PC-3 (cell line): ENCODE measurements at regions not wholly inside any gene's neighbourhood (a gene's known extent, or its start where the extent isn't known, plus 50 kb on each side); places are given as distances from the start of the nearest gene placed in this dataset.

ENCODE experiments used
- ATAC-seq: fragments of 200-7000 bp; cut with Tn5 transposase; 2 replicates; pipeline ENCODE4 v1.9.1; 2020; ENCODE audit warnings: mild to moderate bottlenecking, moderate library complexity
- BruUV-seq: library from RNA; stranded (reverse); fragments of 400-500 nt; replicated peaks from 2 replicates; lab custom pipeline; 2021; lab: Mats Ljungman, UMichigan
- CTCF ChIA-PET: fragments of 300-600 bp; sonication (Branson Sonifier 250); formaldehyde crosslinking; loops from one replicate; lab custom pipeline; 2022; ENCODE audit warnings: antibody characterized with exemption; lab: Charles Lee
- POLR2A ChIA-PET: fragments of 300-600 bp; sonication (Branson Sonifier 250); formaldehyde crosslinking; loops from one replicate; lab custom pipeline; 2022; ENCODE audit warnings: antibody characterized with exemption; ENCODE audit not compliant: unreplicated experiment; lab: Charles Lee
- DNase-seq: peaks from one replicate; pipeline ENCODE4 v3.0.0-alpha.2; 2015
- H2AFZ ChIP-seq: fragments of 300-600 bp; sonication (generic); 2 replicates; pipeline ENCODE4 v1.6.0; 2016; ENCODE audit warnings: antibody characterized with exemption, low read length
- H3F3A ChIP-seq: fragments of 300-600 bp; sonication (generic); one replicate; pipeline ENCODE4 v1.6.0; 2017; ENCODE audit warnings: antibody characterized with exemption, low read length, control low read depth, mild to moderate bottlenecking; ENCODE audit not compliant: unreplicated experiment
- H3K27ac ChIP-seq: fragments of 300-600 bp; sonication (generic); 2 replicates; pipeline ENCODE4 v1.5.1; 2016; ENCODE audit warnings: mild to moderate bottlenecking, low read length
- H3K27me3 ChIP-seq: fragments of 300-600 bp; sonication (generic); 2 replicates; pipeline ENCODE4 v1.6.1; 2016; ENCODE audit warnings: low read length, mixed read lengths
- H3K36me3 ChIP-seq: fragments of 300-600 bp; sonication (generic); 2 replicates; pipeline ENCODE4 v1.6.1; 2016; ENCODE audit warnings: low read depth, mixed run types, low read length, mixed read lengths
- H3K4me1 ChIP-seq: fragments of 300-600 bp; sonication (generic); 2 replicates; pipeline ENCODE4 v1.5.1; 2016; ENCODE audit warnings: low read length; ENCODE audit not compliant: insufficient read depth
- H3K4me2 ChIP-seq: fragments of 300-600 bp; sonication (generic); 2 replicates; pipeline ENCODE4 v1.6.0; 2016; ENCODE audit warnings: low read length
- H3K4me3 ChIP-seq: fragments of 300-600 bp; sonication (generic); 2 replicates; pipeline ENCODE4 v1.5.1; 2016; ENCODE audit warnings: mild to moderate bottlenecking, low read length, mixed read lengths
- H3K79me2 ChIP-seq: fragments of 300-600 bp; sonication (generic); 2 replicates; pipeline ENCODE4 v1.6.1; 2017; ENCODE audit warnings: low read length, mixed read lengths
- H3K9ac ChIP-seq: fragments of 300-600 bp; sonication (generic); 2 replicates; pipeline ENCODE4 v1.6.0; 2016; ENCODE audit warnings: mild to moderate bottlenecking, low read length
- H3K9me2 ChIP-seq: fragments of 300-600 bp; sonication (generic); replicated peaks from 2 replicates; pipeline ENCODE4 v1.6.1; 2016; ENCODE audit warnings: mixed run types, low read length, mixed read lengths
- H3K9me3 ChIP-seq: fragments of 300-600 bp; sonication (generic); 2 replicates; pipeline ENCODE4 v1.6.1; 2016; ENCODE audit warnings: low read length, mixed read lengths
- H4K20me1 ChIP-seq: fragments of 300-600 bp; sonication (generic); 2 replicates; pipeline ENCODE4 v1.6.1; 2016; ENCODE audit warnings: low read length, mixed read lengths
- CTCF ChIP-seq: fragments of 300-600 bp; sonication (generic); conservative IDR thresholded peaks from 2 replicates; pipeline ENCODE4 v1.5.1; 2017; ENCODE audit warnings: antibody characterized with exemption, low read depth, mild to moderate bottlenecking, low read length
- EZH2 ChIP-seq: fragments of 300-600 bp; sonication (generic); IDR thresholded peaks from one replicate; pipeline ENCODE4 v1.6.1; 2017; ENCODE audit warnings: antibody characterized with exemption, mild to moderate bottlenecking, low read length; ENCODE audit not compliant: unreplicated experiment
- EZH2phosphoT487 ChIP-seq: fragments of 300-600 bp; sonication (generic); IDR thresholded peaks from 2 replicates; pipeline ENCODE4 v1.6.1; 2018; ENCODE audit warnings: mild to moderate bottlenecking, antibody characterized with exemption, low read length, borderline replicate concordance
- intact Hi-C: fragments of 100-400 bp; cut with micrococcal nuclease; formaldehyde crosslinking; loops from 2 replicates; pipeline ENCODE4 v1.9.0; 2023

- no peak for DNase-seq
Observed at GRCh38 chr2:106004851-106005250, 189.2 kb downstream of the UXS1 start.

GRCh38 chr2:105999211-105999989 is 194.7 kb downstream of the UXS1 start:
- Histone ChIP-seq H3K79me2 (no peaks in the 10 kb centered on the region), H3K36me3 (no peaks in the 10 kb centered on the region), H3K4me2 (no peak overlapping the region), H3K27ac (no peak overlapping the region), H4K20me1 (no peaks in the 10 kb centered on the region), H3K27me3 (no peaks in the 10 kb centered on the region), H2AFZ (no peak overlapping the region), H3K9ac (no peak overlapping the region), H3K4me1 (no peaks in the 10 kb centered on the region), H3K4me3 (no peak overlapping the region), H3F3A (no peaks in the 10 kb centered on the region), H3K9me3 (peaks cover 5% of the 10 kb centered on the region; the same call in 1 of the 2 replicates), H3K9me2 (no peaks in the 10 kb centered on the region)
- POLR2A ChIA-PET, result no interaction called here
- intact Hi-C loops, result no loop called here
- CTCF ChIA-PET, result no interaction called here
- ATAC-seq, result no peak
- DNase-seq, result no peak
- TF ChIP-seq EZH2phosphoT487 (no peak), EZH2 (no peak), CTCF (no peak)
- no TSS peak for BruUV-seq

More at GRCh38 chr2:106004851-106005250, 189.2 kb downstream of the UXS1 start:
- H3K36me3 ChIP-seq, result no peaks in the 10 kb centered on the region
- no peaks in the 10 kb centered on the region for H3K9me2 ChIP-seq
- intact Hi-C loops, result no loop called here
- H2AFZ ChIP-seq, result no peak overlapping the region
- no peak overlapping the region for H3K4me2 ChIP-seq
- H3K9me3 ChIP-seq, result 0 out of 2 replicates have a peak, but pooled peaks cover 3% of the 10 kb centered on the region
- H3F3A ChIP-seq, result no peaks in the 10 kb centered on the region
- no peak overlapping the region for H3K27ac ChIP-seq
- H3K27me3 ChIP-seq, result no peaks in the 10 kb centered on the region
- H3K79me2 ChIP-seq, result no peaks in the 10 kb centered on the region
- POLR2A ChIA-PET, result no interaction called here
- ATAC-seq, result no peak
- BruUV-seq, result no TSS peak
- no peak overlapping the region for H3K9ac ChIP-seq
- CTCF ChIA-PET, result no interaction called here
- TF ChIP-seq EZH2phosphoT487 (no peak), CTCF (no peak), EZH2 (no peak)
- no peaks in the 10 kb centered on the region for H3K4me1 ChIP-seq
- H3K4me3 ChIP-seq, result no peak overlapping the region
- no peaks in the 10 kb centered on the region for H4K20me1 ChIP-seq

- Histone ChIP-seq H3K9me2 (no peaks in the 10 kb centered on the region), H2AFZ (no peak overlapping the region), H3K4me3 (no peak overlapping the region), H3K79me2 (no peaks in the 10 kb centered on the region), H3K27me3 (no peaks in the 10 kb centered on the region), H3K27ac (no peak overlapping the region), H3K4me1 (no peaks in the 10 kb centered on the region), H3K9me3 (peaks cover 5% of the 10 kb centered on the region; the same call in 1 of the 2 replicates), H3K9ac (no peak overlapping the region), H3K4me2 (no peak overlapping the region), H4K20me1 (no peaks in the 10 kb centered on the region), H3F3A (no peaks in the 10 kb centered on the region), H3K36me3 (no peaks in the 10 kb centered on the region)
- ATAC-seq (no peak), DNase-seq (no peak)
- CTCF ChIA-PET, result no interaction called here
- intact Hi-C loops, result no loop called here
- BruUV-seq, result no TSS peak
- POLR2A ChIA-PET, result no interaction called here
- TF ChIP-seq EZH2phosphoT487 (no peak), EZH2 (no peak), CTCF (no peak)
Observed at GRCh38 chr2:105997711-105998110, 196.4 kb downstream of the UXS1 start.
